Heart left ventricle (tissue), 16 donors: ENCODE measurements at regions not wholly inside any gene's neighbourhood (a gene's known extent, or its start where the extent isn't known, plus 50 kb on each side); places are given as distances from the start of the nearest gene placed in this dataset.

Experiments used
- ATAC-seq, 4 donors: fragments of 200-7000 bp; cut with Tn5 transposase; one replicate each; pipeline ENCODE4 v1.9.1; 2020 to 2022; ENCODE audit warnings: moderate library complexity in 4 of 4, mild to moderate bottlenecking in 3 of 4, moderate number of reproducible peaks in 1 of 4
- DNase-seq, 5 donors: peaks; one replicate each; pipeline ENCODE4 v3.0.0-alpha.2; 2020
- H3K27ac ChIP-seq, 12 donors: fragments of 200-600 bp; sonication (generic) in 4 of 12; one replicate each; pipeline versions ENCODE4 v1.5.0 to v1.8.0; 2016 to 2022; ENCODE audit warnings: mild to moderate bottlenecking in 2 of 12
- H3K27me3 ChIP-seq, 9 donors: fragments of 200-600 bp; sonication (generic) in 2 of 9; one replicate each; pipeline versions ENCODE4 v1.5.1 to v1.8.0; 2016 to 2022; ENCODE audit warnings: mild to moderate bottlenecking in 3 of 9
- H3K36me3 ChIP-seq, 9 donors: fragments of 200-600 bp; sonication (generic) in 2 of 9; one replicate each; pipeline versions ENCODE4 v1.5.0 to v1.8.0; 2018 to 2022; ENCODE audit warnings: mild to moderate bottlenecking in 2 of 9
- H3K4me1 ChIP-seq, 12 donors: fragments of 200-600 bp; sonication (generic) in 4 of 12; one replicate each; pipeline versions ENCODE4 v1.5.0 to v1.8.0; 2016 to 2022; ENCODE audit warnings: mild to moderate bottlenecking in 3 of 12
- H3K4me3 ChIP-seq, 12 donors: fragments of 200-600 bp; sonication (generic) in 4 of 12; one replicate each; pipeline versions ENCODE4 v1.5.0 to v1.8.0; 2017 to 2022; ENCODE audit warnings: mild to moderate bottlenecking in 9 of 12, moderate library complexity in 4 of 12
- H3K9me3 ChIP-seq, 12 donors: fragments of 200-600 bp; sonication (generic) in 4 of 12; one replicate each; pipeline versions ENCODE4 v1.5.0 to v1.8.0; 2016 to 2022; ENCODE audit warnings: mild to moderate bottlenecking in 1 of 12
- CTCF ChIP-seq, 12 donors: fragments of 200-600 bp; sonication (generic) in 4 of 12; IDR thresholded peaks; one replicate each; pipeline versions ENCODE4 v1.5.0 to v1.8.0; 2018 to 2022; ENCODE audit warnings: antibody characterized with exemption in 12 of 12, mild to moderate bottlenecking in 5 of 12
- POLR2A ChIP-seq, 2 donors: fragments of 450-650 bp; IDR thresholded peaks; one replicate each; pipeline ENCODE4 v1.6.1; 2017; ENCODE audit warnings: antibody characterized with exemption in 2 of 2, mild to moderate bottlenecking in 2 of 2, moderate library complexity in 2 of 2
- WGBS, 4 donors: extraction: QIAGEN DNeasy Blood & Tissue Kit in 2 of 4; methylation state at CpG; one replicate each; pipeline versions ENCODE4 v1.1.5 to v1.1.7; 2013 to 2018; 5-methylcytosine and 5-hydroxymethylcytosine counted together
- intact Hi-C, 10 donors: fragments of 100-400 bp; cut with DNase I; formaldehyde crosslinking; loops; one replicate each; pipeline versions ENCODE4 v1.11.1 to v1.14.2; 2022
- donor health status: ischemic (EF 13 %, LVEDD 7.1; RV severe dilation, severe dysfunction).
- donor health status: healthy with polysubstance abuse.
- donor health status: DM: no; HTN: yes; CAD: no.
- donor health status: DM: no; HTN: no; CAD: no.
- donor health status: ischemic (EF 25% LVEDD 6.9; RV normal size, moderate dysfunction).
- donor health status: ischemic (EF 25% LVEDD 5.7; RV mildly dilated, moderate dysfunction).
- donor health status: healthy.
- donor health status: DM: yes; HTN: yes; CAD: no.
- donor health status: ischemic (EF 35%, LVEDD 5.7; RV mildly dilated, moderate dysfunction).
- donor health status: nonischemic (EF 11% LVEDD 7.7; RV severe dilation, severe dysfunction).
- donor health status: DM: yes; HTN: yes; CAD: no.
- donor health status: PGD.
- donor health status: ischemic (EF 29% LVEDD 5.4; RV normal size, mild dysfunction).
- donor health status: nonischemic (EF 23%, LVEDD 6.1; RV moderate dilation, normal function).

DNA sequence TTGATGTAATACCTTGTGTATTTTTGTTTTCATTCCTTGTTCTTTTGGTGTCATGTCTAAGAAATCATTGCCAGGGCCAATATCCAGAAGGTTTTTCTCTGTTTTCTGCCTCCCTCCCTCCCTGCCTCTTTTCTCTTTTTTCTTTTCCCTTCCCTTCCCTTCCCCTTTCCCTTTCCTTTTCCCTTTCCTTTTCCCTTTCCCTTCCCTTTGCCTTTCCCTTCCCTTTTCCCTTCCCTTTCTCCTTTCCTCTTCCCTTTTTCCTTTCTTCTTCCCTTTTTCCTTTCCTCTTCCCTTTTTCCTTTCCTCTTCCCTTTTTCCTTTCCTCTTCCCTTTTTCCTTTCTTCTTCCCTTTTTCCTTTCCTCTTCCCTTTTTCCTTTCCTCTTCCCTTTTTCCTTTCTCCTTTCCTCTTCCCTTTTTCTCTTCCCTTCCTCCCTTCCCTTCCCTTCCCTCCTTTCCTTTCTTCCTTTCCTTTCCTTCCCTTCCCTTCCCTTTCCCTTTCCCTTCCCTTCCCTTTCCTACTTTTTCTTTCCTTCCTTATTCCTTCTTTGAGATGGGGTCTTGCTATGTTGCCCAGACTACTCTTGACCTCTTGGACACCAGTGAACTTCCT lies 646.1 kb downstream of the RAPGEF2 start:
- Histone ChIP-seq H3K4me1 (no peaks in the 10 kb centered on the region), H3K9me3 (peaks cover 0 to 20% (median 5%) of the 10 kb centered on the region in 12 donors), H3K27me3 (no peaks in the 10 kb centered on the region), H3K36me3 (no peaks in the 10 kb centered on the region), H3K27ac (no peak overlapping the region), H3K4me3 (no peak overlapping the region)
- DNase-seq (no peak), ATAC-seq (no peak)
- TF ChIP-seq POLR2A (IDR thresholded peaks at IDR 0.05) (no peak), CTCF (IDR thresholded peaks at IDR 0.05) (no peak)
- intact Hi-C loops, result no loop called here

GRCh38 chr4:159757499-159757898 lies 654.6 kb downstream of the RAPGEF2 start:
- TF ChIP-seq POLR2A (IDR thresholded peaks at IDR 0.05) (no peak), CTCF (IDR thresholded peaks at IDR 0.05) (no peak)
- no peak for ATAC-seq
- peaks cover 0 to 9% (median 0%) of the 10 kb centered on the region in 12 donors for H3K9me3 ChIP-seq
- intact Hi-C loops, result loop anchor here in 1 of 10 donors (10.0 kb wide), 1 partner anchor 263 kb away; no protein-coding TSS in a partner anchor
- no peaks in the 10 kb centered on the region for H3K36me3 ChIP-seq
- no peak overlapping the region for H3K27ac ChIP-seq
- no peaks in the 10 kb centered on the region for H3K27me3 ChIP-seq
- 27 to 41% (median 35%) methylated on average over 2 of the region's 2 CpGs for WGBS, 4 donors
- H3K4me1 ChIP-seq, result no peaks in the 10 kb centered on the region
- DNase-seq, result no peak
- no peak overlapping the region for H3K4me3 ChIP-seq

DNA sequence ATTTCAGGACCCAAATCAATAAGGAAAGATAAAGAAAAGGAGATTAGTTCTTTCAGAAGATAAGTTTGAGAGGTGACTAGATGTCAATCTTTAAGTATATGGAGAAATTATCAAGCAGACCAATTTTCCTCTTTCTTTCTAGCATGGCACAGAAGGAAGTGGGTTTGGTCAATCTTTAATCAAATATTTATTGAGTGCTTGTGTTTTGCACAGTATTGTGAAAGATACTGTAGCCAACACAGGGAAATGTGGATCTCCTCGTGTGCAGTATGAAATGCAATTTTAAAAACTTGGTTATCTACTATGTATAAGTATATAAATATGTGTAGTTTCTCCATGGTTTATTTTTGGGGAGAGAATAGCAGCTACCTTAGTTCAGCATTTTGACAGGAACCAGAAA lies 655.2 kb downstream of the RAPGEF2 start:
- peaks cover 0 to 11% (median 0%) of the 10 kb centered on the region in 12 donors for H3K9me3 ChIP-seq
- H3K27me3 ChIP-seq, result no peaks in the 10 kb centered on the region
- no peaks in the 10 kb centered on the region for H3K4me1 ChIP-seq
- TF ChIP-seq CTCF (IDR thresholded peaks at IDR 0.05) (no peak), POLR2A (IDR thresholded peaks at IDR 0.05) (no peak)
- ATAC-seq, result no peak
- no peak overlapping the region for H3K27ac ChIP-seq
- 42 to 65% (median 55%) methylated on average over 1 of the region's 1 CpG for WGBS, 4 donors
- no peak for DNase-seq
- intact Hi-C loops, result loop anchor here in 1 of 10 donors (10.0 kb wide), 1 partner anchor 263 kb away; no protein-coding TSS in a partner anchor
- H3K36me3 ChIP-seq, result no peaks in the 10 kb centered on the region
- H3K4me3 ChIP-seq, result no peak overlapping the region

GRCh38 chr4:159762672-159763071 lies 659.8 kb downstream of the RAPGEF2 start:
- no peak overlapping the region for H3K27ac ChIP-seq
- no peak overlapping the region for H3K4me3 ChIP-seq
- no peaks in the 10 kb centered on the region for H3K36me3 ChIP-seq
- no peak for DNase-seq
- no peak for ATAC-seq
- H3K4me1 ChIP-seq, result no peaks in the 10 kb centered on the region
- no peaks in the 10 kb centered on the region for H3K27me3 ChIP-seq
- WGBS, 4 donors, result 77 to 80% (median 78%) methylated on average over 1 of the region's 1 CpG
- TF ChIP-seq CTCF (IDR thresholded peaks at IDR 0.05), result no peak
- TF ChIP-seq POLR2A (IDR thresholded peaks at IDR 0.05), result no peak
- intact Hi-C loops, result no loop called here
- peaks cover 0 to 5% (median 0%) of the 10 kb centered on the region in 12 donors for H3K9me3 ChIP-seq
